RKO (cell line): ENCODE measurements at regions not wholly inside any gene's neighbourhood (a gene's known extent, or its start where the extent isn't known, plus 50 kb on each side); places are given as distances from the start of the nearest gene placed in this dataset.
"Not testable (repeated sequence)": the region's sequence is repeated elsewhere in the genome, so short reads cannot be mapped to it uniquely, and the experiment has no call there.

Experiments used
- DNase-seq: peaks from one replicate; pipeline ENCODE4 v3.0.0-alpha.2; 2016; ENCODE audit warnings: low spot score

DNA sequence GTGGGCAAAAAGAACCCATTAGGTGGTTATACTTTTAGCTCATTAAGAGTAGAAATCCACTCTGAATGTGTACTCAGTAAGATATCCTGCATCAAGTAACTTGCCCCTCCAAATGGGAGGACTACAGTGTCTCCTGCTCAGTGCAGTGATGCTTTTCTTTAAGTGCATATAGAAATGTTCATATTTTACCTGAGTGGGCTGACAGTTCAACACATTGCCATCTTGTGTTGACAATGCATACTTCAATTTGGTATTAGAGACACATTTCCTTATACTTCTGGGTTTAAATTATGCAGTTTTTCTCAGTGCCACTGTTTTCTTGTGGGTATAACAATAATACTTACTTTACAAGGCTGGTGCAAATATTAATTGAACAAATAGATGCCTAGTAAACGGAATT, 318.6 kb upstream of the TMPRSS15 start:
- no peak for DNase-seq

DNA sequence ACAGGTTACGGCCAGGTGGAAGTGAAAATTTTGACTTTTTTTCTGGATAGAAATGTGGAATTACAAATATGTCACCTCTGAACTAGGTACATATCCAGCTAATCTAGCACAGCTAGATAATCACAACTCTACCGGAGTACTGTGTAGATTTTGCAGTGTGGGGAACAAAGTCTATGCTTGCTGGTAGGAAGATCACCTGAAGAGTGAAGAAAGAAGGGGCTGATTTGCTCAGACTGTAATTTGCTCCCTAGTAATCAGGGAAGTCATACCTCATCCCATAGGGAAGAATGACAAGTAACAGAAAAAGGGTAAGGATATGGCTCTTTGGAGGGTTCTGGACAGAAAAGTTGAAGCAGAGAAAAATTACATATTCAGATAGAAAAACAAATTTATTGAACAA, 319.6 kb upstream of the TMPRSS15 start:
- DNase-seq = no peak

DNA sequence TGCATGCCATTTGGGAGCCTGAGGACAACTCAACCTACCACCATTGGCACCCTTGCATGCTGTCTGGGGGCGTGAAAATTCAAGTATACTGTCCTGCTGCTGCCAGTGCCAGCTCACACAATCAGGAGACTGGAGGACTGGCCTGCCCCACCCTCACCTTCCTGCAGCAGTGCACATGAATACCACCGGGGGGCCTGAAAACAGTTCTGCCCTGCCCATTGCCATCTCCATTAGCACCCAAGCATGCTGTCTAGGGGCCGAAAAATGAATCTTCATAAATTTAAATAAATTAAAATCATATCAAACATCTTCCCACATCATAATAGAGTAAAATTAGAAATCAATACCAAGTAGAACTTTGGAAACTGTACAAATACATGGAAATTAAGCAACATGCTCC, 322.1 kb upstream of the TMPRSS15 start:
- DNase-seq = peak; percentile 1

DNA sequence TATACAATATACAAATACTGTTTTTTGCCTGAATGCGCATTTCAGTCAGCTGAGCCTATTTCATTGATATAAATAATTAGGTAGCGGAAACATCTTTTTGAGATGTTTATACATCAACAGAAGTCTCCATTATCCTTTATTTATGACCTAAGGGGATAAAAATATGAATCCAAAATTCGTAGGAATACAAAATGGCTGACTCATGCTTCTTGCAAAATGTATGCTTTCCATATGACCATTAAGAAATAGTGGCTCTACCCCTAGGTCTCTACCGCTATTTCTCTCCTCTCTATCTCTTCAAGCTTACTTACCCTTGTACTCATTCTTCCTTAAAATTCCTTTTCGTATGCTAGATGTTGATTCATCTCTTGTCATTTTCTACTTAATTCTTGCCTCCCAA, 338.4 kb upstream of the TMPRSS15 start:
- DNase-seq = no peak

DNA sequence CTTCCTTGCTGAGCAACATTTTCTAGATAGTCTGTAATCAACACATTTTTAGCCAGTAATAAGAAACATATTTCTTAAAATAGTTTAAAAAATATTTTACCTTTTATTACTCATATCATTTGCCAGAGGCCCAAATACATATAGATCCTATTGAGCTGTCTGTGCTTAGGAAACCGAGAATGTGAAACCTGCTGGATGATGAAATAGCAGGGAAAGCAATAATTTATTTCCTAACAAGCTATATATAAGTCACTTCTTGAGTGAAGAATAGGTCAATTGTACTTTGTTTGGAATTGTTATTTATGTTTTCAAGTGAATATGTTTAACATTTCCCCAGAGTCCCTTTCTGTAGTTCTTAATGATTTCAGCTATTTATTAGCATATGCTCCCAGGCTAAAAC, 339.9 kb upstream of the TMPRSS15 start:
- DNase-seq = no peak

DNA sequence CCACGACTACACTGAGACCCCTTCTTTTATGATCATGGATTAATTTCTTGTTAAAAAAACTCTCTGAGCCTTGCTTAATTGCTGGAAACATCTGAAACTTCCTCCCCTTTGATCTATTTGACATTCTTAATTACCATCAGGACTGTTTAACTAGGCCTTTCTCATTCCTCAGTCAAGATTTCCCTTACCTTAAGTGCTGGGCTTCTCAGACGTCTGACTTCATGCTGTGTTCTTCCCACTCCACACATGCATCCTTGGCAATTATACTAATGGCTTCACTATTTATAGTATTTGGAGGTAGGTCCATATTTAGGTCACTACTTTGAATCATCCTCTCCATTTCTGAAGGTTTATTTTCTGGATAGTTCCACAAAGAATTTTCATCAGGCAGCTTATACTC, 341.3 kb upstream of the TMPRSS15 start:
- DNase-seq = no peak

DNA sequence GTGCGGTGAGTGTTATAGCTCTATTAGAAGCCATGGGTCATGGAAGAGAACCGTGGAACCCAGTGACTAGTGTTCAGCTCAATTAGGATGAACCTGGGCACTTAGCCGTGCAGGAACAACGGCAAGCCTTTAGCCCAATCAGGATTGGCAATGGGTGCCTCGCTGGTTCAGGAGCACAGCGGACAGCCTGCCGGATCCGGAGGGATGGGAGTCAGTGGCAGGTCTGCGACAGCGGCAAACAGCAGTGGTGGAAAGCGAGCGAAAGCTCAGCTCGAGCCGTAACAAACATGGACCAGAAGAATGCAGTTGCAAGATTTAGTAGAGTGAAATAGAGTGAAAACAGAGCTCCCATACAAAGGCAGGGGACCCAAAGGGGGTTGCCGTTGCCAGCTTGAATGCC, 349.3 kb upstream of the TMPRSS15 start:
- DNase-seq = not testable (repeated sequence)

DNA sequence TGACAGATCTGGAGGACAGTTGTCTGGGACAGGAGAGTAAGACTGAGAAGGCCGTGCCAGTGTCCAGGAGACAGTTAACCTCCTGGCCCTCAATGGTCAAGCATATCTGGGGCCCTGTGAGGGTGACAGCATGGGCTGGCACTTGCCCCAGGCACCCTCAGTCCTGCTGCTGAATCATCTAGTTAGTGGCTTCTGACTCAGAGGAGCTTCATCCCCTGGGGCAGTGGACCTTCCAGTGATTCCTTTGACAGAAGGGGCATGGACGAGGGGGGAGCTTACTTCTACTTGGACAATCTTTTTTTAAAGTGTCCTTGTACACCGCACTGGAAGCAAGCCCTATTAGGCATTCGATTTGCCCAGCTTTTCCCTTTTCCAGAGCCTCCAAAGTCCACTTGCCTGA, 352.7 kb upstream of the TMPRSS15 start:
- not testable (repeated sequence) for DNase-seq

DNA sequence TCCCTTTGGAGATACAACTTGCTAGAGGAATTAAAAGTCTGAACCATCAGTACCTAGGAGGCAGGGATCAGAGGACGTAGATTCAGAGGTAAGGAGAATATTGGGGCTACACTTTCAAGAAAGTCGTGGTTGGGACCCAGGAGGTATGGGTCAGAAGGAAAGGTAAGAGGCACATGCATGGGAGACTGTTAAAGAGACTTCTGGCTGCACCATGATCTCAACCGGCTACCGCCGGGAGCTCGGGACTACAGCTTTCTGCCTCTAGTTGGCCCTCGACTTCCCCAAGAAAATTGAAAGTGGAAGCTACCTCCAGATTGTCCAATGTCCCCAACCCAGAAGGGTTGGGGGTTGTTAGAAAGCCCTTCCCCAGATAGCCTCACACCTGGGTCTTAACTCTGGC, 355.7 kb upstream of the TMPRSS15 start:
- DNase-seq = no peak

DNA sequence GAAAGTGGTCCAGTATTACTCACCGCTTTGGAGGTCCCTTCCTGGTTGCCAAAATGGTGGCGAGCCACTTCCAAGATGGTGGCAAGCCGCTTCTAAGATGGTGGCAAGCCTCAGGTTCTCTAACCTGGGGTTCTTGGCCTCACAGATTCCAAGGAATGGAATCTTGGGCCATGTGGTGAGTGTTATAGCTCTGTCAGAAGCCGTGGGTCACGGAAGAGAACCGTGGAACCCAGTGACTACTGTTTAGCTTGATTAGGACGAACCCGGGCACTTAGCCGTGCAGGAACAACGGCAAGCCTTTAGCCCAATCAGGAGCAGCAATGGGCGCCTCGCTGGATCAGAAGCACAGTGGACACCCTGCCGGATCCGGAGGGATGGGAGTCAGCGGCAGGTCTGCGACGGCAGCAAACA, 356.2 kb upstream of the TMPRSS15 start:
- DNase-seq = no peak

DNA sequence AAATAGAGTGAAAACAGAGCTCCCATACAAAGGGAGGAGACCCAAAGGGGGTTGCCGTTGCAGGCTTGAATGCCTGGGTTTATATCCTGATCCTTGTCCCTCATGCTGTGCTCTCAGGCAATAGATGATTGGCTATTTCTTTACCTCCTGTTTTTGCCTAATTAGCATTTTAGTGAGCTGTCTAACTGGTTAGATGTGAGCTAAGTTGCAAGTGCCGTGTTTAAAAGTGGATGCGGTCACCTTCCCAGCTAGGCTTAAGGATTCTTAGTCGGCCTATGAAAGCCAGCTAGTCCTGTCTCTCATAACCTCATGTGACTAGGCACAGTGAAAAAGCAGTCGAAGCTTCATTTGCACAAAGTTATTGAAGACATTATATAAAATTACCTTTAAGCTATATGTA, 356.7 kb upstream of the TMPRSS15 start:
- DNase-seq = no peak

DNA sequence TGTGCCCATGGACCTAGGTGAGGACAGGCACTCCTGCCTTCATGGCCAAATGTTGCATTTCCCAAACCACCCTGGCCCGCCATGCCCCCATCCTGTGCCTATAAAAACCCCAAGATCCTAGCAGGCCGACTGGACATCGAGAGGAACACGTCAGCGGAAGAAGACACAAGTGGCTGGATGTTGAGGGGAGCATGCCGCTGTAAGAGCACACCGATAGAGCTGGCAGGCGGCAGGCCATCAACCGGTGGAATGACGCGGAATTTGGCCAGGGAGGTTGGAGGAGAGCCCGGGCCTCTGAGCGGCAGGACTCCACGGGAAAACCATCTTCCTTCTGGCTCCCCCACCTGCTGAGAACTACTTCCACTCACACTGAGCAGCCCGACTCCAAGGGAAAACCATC, 361.1 kb upstream of the TMPRSS15 start:
- no peak for DNase-seq

DNA sequence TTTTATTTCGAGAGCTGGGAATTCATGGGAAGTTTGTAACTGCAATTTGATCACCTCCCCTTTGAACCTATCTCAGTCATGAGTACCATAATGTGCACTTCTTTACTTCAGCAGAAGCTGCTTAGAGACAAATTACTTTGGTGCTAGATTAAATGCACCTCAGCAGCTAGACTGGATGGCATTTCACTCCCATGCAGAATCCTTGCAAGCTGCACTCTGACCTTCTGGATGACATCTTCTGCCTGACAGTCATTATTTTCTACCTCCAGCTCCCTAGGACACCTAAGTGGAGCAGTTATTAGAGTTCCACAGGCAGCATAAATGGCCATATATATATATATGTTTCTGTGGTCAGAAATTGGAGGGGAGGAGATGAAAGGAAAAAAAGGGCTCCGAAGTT, 366.0 kb upstream of the TMPRSS15 start:
- no peak for DNase-seq

DNA sequence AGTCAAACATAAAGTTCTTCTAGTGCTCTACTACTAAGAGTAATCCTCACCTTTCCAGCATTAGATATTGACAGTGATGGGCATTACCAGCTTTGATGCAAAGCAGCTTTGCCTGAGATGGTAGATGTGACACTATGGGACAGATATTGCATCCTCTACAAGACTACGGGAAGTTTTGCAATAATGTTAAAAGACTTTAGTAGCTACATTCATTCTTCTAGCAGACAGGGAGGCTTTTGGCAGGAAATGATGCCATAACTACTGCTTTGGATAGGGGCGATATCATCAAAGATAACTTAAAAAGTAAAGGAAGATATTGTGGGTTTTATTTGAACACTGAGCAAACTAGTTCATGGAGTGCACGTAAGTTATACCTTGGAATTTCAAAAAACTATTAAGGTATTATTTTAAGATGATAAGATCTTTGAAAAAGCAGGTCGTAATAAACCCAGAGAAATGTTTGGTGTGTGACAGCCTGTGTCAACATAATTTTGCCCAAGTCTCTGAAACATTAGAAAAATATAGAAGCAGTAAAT, 368.3 kb upstream of the TMPRSS15 start:
- no peak for DNase-seq

DNA sequence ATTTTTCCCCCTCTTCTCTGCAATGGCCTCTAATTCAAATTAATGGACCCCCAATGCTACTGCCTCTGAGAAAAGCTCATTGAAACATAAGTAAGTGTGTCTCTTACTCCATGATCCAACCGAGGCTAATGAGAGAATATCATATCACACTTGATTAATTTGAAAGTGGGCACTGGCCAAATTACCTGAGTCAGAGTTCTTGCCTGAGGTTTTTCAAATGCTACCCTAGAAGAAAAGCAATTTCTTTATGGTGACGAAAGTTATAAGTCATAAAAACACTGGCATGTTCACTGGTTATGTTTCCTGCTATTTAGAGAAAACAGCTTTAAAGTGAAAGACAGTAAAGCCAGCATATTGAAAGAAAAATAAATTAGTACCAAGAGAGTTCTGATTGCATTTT, 368.8 kb upstream of the TMPRSS15 start:
- DNase-seq = peak; percentile 56

DNA sequence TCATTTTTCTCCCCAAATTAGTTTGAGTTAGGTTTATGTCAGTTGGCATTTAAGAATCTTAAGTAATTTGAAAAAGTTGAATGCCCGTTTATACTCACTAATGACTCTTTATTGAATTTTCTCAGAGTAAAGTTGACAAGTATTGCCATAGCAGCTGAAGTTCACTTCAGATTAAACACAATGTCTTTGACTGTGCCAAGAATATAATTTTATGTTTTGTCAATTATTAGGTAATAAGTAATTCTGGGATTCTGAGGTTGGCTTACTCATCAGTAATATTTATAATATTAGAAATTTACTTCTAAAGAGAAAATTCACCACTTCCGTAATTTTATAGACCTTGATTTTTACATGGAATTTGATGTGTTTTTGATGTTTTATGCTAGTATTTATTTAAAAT, 369.3 kb upstream of the TMPRSS15 start:
- no peak for DNase-seq

DNA sequence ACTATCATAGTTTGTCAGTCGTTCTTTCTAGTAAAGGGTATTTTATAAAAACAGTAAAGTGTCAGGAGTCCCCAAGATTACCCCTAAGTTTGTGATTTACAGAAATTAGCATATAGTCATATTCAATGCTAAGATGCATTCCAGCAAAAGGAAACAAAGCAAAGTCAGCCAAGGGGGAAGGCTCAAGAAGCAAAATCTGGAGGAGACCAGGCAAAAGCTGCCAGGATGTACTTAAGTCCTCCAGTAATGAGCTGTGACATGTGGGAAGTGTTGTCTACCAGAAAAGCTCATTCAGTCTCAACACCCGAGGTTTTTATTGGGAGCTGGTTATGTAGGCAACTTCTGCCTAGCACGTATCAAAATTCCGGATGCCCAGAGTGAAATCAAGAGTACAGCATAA, 373.4 kb upstream of the TMPRSS15 start:
- DNase-seq = no peak

DNA sequence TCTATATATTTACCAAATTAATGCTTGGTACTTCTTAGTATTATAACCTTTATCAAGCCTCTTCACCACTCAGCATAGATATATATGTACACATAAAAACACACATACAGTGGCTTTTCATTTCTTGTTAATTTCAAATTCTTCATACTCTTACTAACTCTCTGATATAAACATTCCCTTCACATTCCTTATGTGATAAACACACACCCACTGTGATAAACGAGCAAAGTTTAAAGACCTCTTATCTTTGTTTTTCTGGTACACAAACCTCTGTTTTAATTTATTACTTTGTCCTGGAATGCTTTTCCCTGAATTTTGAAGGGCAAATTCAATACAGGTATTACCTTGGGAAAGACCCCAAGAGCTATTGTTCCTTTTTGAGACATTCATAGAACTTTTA, 379.1 kb upstream of the TMPRSS15 start:
- DNase-seq = no peak

DNA sequence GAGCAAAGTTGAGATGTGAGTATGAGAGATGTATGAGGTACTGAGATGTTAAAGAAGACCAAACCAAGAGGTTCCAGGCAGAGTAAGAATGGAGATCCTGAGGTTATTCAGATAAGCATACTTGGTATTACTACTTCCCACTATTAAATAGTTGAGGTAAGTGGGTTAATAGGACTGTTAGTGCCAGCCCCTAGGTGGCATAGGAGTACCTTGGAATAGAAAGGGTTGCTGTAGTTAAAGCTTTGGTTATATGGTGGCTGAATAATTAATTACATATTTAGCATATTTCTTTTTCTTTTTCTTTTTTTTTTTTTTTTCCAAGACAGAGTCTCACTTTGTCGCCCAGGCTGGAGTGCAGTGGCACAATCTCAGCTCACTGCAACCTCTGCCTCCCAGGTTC, 397.9 kb upstream of the TMPRSS15 start:
- DNase-seq = peak; percentile 9

DNA sequence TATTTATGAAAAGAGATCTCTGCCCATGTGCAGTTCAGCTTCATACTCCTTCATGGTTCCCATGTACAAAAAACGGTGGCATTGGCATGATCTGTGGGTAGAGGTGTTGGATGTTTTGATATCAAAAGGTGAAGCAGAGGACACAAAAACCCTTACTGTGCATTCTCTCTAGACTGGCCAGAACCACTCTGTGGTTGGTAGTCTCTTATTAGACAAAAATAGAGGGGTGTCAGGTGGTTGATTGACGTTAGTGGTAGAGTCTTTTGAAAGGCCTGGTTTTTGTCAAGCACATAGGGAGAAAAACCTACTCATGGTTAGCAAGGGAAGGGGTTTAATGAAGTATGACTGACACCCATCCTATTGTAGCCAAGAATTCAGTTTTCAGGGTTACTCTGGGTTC, 400.0 kb upstream of the TMPRSS15 start:
- DNase-seq = no peak

DNA sequence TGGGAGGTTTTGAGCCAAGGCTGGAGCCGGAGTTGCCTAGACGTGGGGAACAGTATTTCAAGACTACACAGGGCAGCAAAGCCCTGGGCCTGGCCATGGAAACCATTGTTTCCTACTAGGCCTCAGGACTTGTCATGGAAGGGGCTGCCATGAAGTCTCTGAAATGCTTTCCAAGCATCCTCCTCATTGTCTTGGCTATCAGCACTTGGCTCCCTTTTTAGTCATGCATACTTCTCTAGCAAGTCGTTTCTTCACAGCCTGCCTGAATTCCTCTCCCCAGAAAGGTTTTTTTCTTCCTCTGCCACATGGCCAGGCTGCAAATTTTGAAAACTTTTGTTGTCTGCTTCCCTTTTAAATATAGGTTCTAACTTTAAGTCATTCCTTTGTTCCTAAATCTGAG, 406.6 kb upstream of the TMPRSS15 start:
- no peak for DNase-seq

DNA sequence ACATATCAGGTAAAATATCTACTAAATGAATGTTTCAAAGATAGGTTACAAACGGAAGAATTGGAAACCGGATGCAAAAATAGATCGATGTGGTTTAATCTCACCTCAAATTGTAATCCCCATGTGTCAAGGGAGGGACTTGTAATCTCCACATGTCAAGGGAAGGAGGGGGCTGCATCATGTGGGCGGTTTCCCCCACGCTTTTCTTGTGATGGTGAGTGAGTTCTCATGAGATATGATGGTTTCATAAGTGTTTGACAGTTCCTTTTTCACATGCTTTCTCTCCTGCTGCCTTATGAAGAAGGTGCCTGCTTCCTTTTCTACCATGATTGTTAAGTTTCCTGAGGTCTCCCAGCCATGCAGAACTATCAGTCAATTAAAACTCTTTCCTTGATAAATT, 408.7 kb upstream of the TMPRSS15 start:
- no peak for DNase-seq

DNA sequence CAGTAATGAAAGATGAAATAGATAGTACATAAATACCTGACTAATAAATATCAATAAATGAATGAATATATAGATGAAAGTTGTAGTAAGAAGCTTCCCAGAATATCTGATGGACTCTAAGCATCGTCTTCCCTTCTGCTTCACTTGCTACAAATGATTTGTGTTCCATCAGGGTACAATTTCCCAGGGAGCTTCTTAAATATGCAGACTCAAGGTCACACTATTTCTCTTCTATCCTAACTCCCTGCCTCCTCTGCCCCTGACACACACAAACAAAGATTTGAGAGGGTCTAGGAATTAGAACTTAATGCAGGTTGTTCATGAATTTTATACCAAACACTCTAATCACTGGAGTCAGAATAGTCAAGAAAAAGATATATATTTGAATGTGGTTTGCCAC, 415.9 kb upstream of the TMPRSS15 start:
- no peak for DNase-seq

DNA sequence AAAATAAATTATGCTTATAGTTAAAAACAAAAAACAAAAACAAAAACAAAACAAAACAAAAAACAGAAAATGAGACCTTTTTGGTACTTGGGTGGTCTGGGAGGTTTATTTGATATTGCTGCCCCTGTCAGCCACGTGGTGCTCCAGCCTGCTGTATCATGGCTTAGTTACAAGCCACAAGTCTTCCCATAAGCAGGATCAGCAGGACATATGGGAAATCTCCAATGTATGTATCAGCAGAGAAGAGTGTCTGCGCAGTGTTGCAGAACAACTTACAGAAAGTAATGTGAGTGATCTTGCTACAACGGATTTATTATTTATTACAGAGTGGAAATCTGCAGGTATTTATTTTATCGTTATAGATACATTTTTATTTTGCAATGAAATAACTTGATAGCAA, 423.0 kb upstream of the TMPRSS15 start:
- DNase-seq = no peak
